ENCODE measurements at regions not wholly inside any gene's neighbourhood (a gene's known extent, or its start where the extent isn't known, plus 50 kb on each side); places are given as distances from the start of the nearest gene placed in this dataset.
A peak's percentile ranks its signal among the peaks of the same experiment; 100 is the strongest.

DNA sequence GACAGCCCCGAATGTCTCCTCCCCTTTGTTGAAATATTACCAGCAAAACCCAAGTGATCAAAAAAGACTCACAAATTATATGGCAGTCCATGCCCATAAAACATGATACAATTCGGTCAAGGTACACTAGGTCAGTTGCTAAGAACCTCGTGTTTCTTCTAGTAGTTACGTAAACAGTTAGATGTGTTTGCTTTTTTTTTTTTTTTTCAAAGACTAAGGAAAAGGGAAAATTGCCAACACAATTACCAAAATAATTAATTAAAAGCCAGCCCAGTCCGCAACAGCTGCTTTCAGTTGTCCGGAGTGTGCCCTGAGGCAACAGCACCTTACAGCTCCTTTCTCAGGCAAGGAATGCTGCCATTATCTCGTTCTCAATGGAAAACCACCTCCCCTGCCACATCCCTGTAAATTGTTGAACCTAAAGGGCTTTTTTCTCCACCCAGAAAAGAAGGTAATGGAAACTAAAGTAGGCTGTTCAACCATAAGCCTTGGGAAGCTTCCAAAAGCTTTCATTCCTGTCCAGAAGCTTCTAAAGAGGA lies 129.2 kb upstream of the TSC22D2 start:
- H3K27me3 Mint-ChIP-seq (ENCODE audit: low read depth): no peaks in the 10 kb centered on the region
- H3K9me3 Mint-ChIP-seq (ENCODE audit: low read depth): peaks cover 20% of the 10 kb centered on the region
- no peak for TF ChIP-seq CTCF (IDR thresholded peaks at IDR 0.05)
- DNase-seq (ENCODE audit: low spot score): no peak
- no peak overlapping the region for H3K27ac Mint-ChIP-seq (ENCODE audit: unreplicated experiment)
- H3K36me3 Mint-ChIP-seq (ENCODE audit: low read depth): peaks cover 6% of the 10 kb centered on the region
- peaks cover 37% of the 10 kb centered on the region for H3K4me1 Mint-ChIP-seq (ENCODE audit: low read depth)
- H3K4me3 Mint-ChIP-seq (ENCODE audit: unreplicated experiment): no peak overlapping the region

GRCh38 chr3:150278195-150278594 lies 129.9 kb upstream of the TSC22D2 start:
- Mint-ChIP-seq H3K36me3 (ENCODE audit: low read depth) (peaks cover 6% of the 10 kb centered on the region), H3K9me3 (ENCODE audit: low read depth) (peaks cover 19% of the 10 kb centered on the region), H3K4me3 (ENCODE audit: unreplicated experiment) (no peak overlapping the region), H3K4me1 (ENCODE audit: low read depth) (peaks cover 44% of the 10 kb centered on the region), H3K27ac (ENCODE audit: unreplicated experiment) (no peak overlapping the region), H3K27me3 (ENCODE audit: low read depth) (no peaks in the 10 kb centered on the region)
- TF ChIP-seq CTCF (IDR thresholded peaks at IDR 0.05): peak; percentile 43
- DNase-seq (ENCODE audit: low spot score): no peak

DNA sequence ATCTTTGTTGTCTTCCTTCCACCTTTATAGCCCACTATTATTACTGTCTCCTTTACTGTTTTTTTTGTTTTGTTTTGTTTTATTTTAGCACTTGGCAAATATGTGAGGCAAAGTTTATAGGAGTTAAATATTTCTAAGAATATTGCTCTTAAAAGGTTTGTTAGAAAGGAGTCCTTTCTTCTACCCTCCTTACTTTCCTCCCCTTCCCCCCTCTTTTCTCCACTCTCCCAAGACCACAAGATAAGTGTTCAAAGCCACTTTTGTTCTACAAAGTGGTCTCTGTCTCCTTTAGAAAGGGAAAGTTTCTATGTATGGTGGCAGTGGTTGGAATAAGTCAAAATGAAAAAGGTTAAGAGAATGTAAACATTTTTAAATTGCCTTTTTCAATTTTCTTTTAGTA lies 130.7 kb upstream of the TSC22D2 start:
- Mint-ChIP-seq H3K4me1 (ENCODE audit: low read depth) (peaks cover 50% of the 10 kb centered on the region), H3K27ac (ENCODE audit: unreplicated experiment) (no peak overlapping the region), H3K27me3 (ENCODE audit: low read depth) (no peaks in the 10 kb centered on the region)

DNA sequence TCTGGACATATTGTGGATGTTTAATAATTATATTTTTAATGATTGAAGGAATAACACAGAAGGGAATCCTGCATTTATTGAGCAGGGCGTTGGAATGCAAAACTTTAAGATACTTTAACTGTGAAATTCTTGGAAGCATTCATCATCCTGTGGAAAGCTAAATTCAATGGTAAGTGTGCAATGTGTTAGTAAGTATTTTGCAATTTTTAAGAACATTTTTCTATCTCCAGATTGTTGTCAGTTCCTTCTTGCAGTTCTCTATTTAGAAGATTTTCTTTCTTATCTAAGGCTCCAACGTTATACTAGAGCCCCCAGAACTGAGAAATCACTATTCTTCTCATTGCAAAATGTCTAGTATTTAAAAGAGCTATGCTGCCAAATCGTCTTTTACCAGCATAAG lies 132.2 kb upstream of the TSC22D2 start:
- Mint-ChIP-seq H3K36me3 (ENCODE audit: low read depth) (no peaks in the 10 kb centered on the region), H3K27ac (ENCODE audit: unreplicated experiment) (peak overlapping the region; percentile 73), H3K27me3 (ENCODE audit: low read depth) (no peaks in the 10 kb centered on the region), H3K9me3 (ENCODE audit: low read depth) (no peaks in the 10 kb centered on the region), H3K4me1 (ENCODE audit: low read depth) (peaks cover 65% of the 10 kb centered on the region), H3K4me3 (ENCODE audit: unreplicated experiment) (no peak overlapping the region)
- no peak for DNase-seq (ENCODE audit: low spot score)
- no peak for TF ChIP-seq CTCF (IDR thresholded peaks at IDR 0.05)

More for the DNA sequence above, 130.7 kb upstream of the TSC22D2 start:
- no peak overlapping the region for H3K4me3 Mint-ChIP-seq (ENCODE audit: unreplicated experiment)
- peaks cover 11% of the 10 kb centered on the region for H3K9me3 Mint-ChIP-seq (ENCODE audit: low read depth)
- peaks cover 4% of the 10 kb centered on the region for H3K36me3 Mint-ChIP-seq (ENCODE audit: low read depth)
- TF ChIP-seq CTCF (IDR thresholded peaks at IDR 0.05): no peak
- DNase-seq (ENCODE audit: low spot score): no peak

- H3K27me3 Mint-ChIP-seq (ENCODE audit: low read depth): no peaks in the 10 kb centered on the region
- H3K4me3 Mint-ChIP-seq (ENCODE audit: unreplicated experiment): no peak overlapping the region
- TF ChIP-seq CTCF (IDR thresholded peaks at IDR 0.05): no peak
- no peaks in the 10 kb centered on the region for H3K9me3 Mint-ChIP-seq (ENCODE audit: low read depth)
- no peak for DNase-seq (ENCODE audit: low spot score)
- H3K4me1 Mint-ChIP-seq (ENCODE audit: low read depth): peaks cover 68% of the 10 kb centered on the region
- H3K36me3 Mint-ChIP-seq (ENCODE audit: low read depth): no peaks in the 10 kb centered on the region
- no peak overlapping the region for H3K27ac Mint-ChIP-seq (ENCODE audit: unreplicated experiment)
Measured at GRCh38 chr3:150274372-150274771, 133.7 kb upstream of the TSC22D2 start.

All from chondrocyte (in vitro differentiated cells).